Endothelial cell of umbilical vein (primary cell): ENCODE measurements at regions not wholly inside any gene's neighbourhood (a gene's known extent, or its start where the extent isn't known, plus 50 kb on each side); places are given as distances from the start of the nearest gene placed in this dataset.

Experiments used
- EZH2 ChIP-seq: IDR thresholded peaks from 2 replicates; pipeline ENCODE4 v1.6.1; 2012; ENCODE audit warnings: borderline replicate concordance, low read depth, mild to moderate bottlenecking, moderate library complexity, low read length, inconsistent platforms; ENCODE audit not compliant: severe bottlenecking
- FOS ChIP-seq: IDR thresholded peaks from 2 replicates; pipeline ENCODE4 v1.6.1; 2011; ENCODE audit warnings: mild to moderate bottlenecking, low read length, moderate library complexity, borderline replicate concordance; ENCODE audit not compliant: insufficient read depth
- GATA2 ChIP-seq: IDR thresholded peaks from 2 replicates; pipeline ENCODE4 v1.7.0; 2011; ENCODE audit warnings: low read depth, mild to moderate bottlenecking, moderate library complexity, mixed read lengths, low read length; ENCODE audit not compliant: insufficient read length, insufficient read depth
- JUN ChIP-seq: IDR thresholded peaks from 2 replicates; pipeline ENCODE4 v1.6.1; 2011; ENCODE audit warnings: borderline replicate concordance, low read depth; ENCODE audit not compliant: insufficient read length, insufficient read depth
- POLR2A ChIP-seq: IDR thresholded peaks from 2 replicates; pipeline ENCODE4 v1.6.1; 2012; ENCODE audit warnings: low read depth, mild to moderate bottlenecking, control low read depth, low read length
- POLR2AphosphoS5 ChIP-seq: IDR thresholded peaks from 2 replicates; pipeline ENCODE4 v1.6.1; 2012; ENCODE audit warnings: low read depth, mild to moderate bottlenecking, control low read depth, low read length, moderate library complexity; ENCODE audit not compliant: insufficient read depth
- TF ChIP-seq, protein P1 (sequence below), 2 donors: IDR thresholded peaks; 1 replicate in 1 of 2; 2 replicates in 1 of 2; pipeline ENCODE4 v1.5.1; 2011; ENCODE audit warnings: low read length in 2 of 2, mild to moderate bottlenecking in 2 of 2, moderate library complexity in 2 of 2, control low read depth in 1 of 2, inconsistent platforms in 1 of 2, low read depth in 1 of 2; ENCODE audit not compliant: insufficient read depth in 1 of 2; ENCODE audit errors: extremely low read depth in 1 of 2
- TF ChIP-seq, protein P2 (sequence below): IDR thresholded peaks from 2 replicates; pipeline ENCODE4 v1.6.1; 2011; ENCODE audit not compliant: insufficient read depth, insufficient read length

- no peak for TF ChIP-seq GATA2
- TF ChIP-seq POLR2A = no peak
- TF ChIP-seq, protein P1, sequence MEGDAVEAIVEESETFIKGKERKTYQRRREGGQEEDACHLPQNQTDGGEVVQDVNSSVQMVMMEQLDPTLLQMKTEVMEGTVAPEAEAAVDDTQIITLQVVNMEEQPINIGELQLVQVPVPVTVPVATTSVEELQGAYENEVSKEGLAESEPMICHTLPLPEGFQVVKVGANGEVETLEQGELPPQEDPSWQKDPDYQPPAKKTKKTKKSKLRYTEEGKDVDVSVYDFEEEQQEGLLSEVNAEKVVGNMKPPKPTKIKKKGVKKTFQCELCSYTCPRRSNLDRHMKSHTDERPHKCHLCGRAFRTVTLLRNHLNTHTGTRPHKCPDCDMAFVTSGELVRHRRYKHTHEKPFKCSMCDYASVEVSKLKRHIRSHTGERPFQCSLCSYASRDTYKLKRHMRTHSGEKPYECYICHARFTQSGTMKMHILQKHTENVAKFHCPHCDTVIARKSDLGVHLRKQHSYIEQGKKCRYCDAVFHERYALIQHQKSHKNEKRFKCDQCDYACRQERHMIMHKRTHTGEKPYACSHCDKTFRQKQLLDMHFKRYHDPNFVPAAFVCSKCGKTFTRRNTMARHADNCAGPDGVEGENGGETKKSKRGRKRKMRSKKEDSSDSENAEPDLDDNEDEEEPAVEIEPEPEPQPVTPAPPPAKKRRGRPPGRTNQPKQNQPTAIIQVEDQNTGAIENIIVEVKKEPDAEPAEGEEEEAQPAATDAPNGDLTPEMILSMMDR (IDR thresholded peaks at IDR 0.05; ENCODE audit: extremely low read depth in 1 of 2, insufficient read depth in 1 of 2, low read depth in 1 of 2, low read length in 2 of 2) = no peak
- no peak for TF ChIP-seq EZH2
- TF ChIP-seq, protein P2, sequence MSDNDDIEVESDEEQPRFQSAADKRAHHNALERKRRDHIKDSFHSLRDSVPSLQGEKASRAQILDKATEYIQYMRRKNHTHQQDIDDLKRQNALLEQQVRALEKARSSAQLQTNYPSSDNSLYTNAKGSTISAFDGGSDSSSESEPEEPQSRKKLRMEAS = no peak
- no peak for TF ChIP-seq JUN
- TF ChIP-seq POLR2AphosphoS5 = no peak
- no peak for TF ChIP-seq FOS
Observed at GRCh38 chr2:123916051-123916450, 109.0 kb upstream of the CNTNAP5 start.
